HG03045 (cell line): ENCODE measurements at regions not wholly inside any gene's neighbourhood (a gene's known extent, or its start where the extent isn't known, plus 50 kb on each side); places are given as distances from the start of the nearest gene placed in this dataset.

ENCODE experiments used
- ATAC-seq: cut with Tn5 transposase; IDR thresholded peaks from one replicate; pipeline ENCODE4 v1.9.1; 2021; ENCODE audit warnings: mild to moderate bottlenecking, moderate library complexity; ENCODE audit not compliant: unreplicated experiment

DNA sequence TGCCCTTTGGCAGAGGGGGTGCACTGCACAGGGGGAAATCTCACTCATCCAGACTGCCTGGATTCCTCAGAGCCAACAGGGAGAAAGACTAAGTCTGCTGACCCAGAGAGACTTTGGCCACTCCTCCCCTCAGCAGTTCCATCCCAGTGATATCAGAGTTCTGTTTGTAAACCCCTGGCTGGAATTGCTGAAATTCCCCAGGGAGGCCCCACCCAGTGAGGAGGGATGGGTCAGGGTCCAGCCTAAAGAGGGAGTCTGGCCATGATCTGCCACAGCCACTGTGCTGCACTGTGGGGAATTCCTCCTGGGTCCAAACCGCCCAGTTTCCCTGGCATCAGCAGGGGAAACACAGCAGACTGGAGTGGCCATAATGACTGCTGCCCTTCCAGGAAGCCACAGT is 54.9 kb upstream of the USP15 start:
- no peak for ATAC-seq

DNA sequence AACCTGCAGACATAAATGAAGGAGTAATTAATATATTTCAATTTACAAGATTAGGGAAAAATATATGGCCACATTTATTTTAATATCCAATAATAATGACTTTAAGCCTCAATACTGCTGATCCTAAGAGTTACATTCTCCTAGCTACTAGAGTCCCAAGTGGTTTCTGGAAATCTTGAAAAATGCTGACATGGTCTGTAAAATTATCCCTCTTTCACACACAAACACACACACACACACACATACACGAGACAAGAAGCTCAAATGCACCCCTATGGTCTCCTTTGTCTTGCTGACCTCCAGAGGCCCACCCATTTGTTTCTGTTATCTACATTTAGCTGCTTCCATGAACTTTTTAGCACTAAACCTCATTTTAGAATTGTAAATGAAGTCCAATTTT is 53.0 kb upstream of the USP15 start:
- no peak for ATAC-seq
